HG02759 (cell line): ENCODE measurements at regions not wholly inside any gene's neighbourhood (a gene's known extent, or its start where the extent isn't known, plus 50 kb on each side); places are given as distances from the start of the nearest gene placed in this dataset.

ENCODE experiments used
- ATAC-seq: cut with Tn5 transposase; IDR thresholded peaks from one replicate; pipeline ENCODE4 v1.9.1; 2021; ENCODE audit warnings: mild to moderate bottlenecking, moderate library complexity; ENCODE audit not compliant: unreplicated experiment

- no peak for ATAC-seq
Measured at GRCh38 chr1:81409262-81409661, 391.5 kb upstream of the ADGRL2 start.

- no peak for ATAC-seq
Measured at GRCh38 chr1:81408419-81408818, 392.3 kb upstream of the ADGRL2 start.

- ATAC-seq: no peak
Measured at GRCh38 chr1:81407000-81407821, 393.5 kb upstream of the ADGRL2 start.

GRCh38 chr1:81406292-81406999, 394.3 kb upstream of the ADGRL2 start:
- ATAC-seq: no peak

DNA sequence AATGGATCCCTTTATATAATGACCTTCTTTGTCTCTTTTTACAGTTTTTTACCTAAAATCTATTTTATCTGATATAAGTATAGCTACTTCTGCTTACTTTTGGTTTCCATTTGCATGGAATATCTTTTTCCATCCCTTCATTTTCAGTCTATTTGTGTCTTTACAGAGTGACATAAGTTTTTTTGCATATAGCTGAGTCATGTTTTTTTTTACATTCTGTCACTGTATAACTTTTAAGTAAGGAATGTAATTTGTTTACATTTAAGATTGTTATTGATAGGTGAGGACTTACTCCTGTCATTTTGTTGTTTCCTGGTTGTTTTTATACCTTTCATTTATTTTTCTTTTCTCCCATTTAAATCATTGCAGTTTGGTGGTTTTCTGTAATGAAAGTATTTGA, 402.7 kb upstream of the ADGRL2 start:
- ATAC-seq: no peak

DNA sequence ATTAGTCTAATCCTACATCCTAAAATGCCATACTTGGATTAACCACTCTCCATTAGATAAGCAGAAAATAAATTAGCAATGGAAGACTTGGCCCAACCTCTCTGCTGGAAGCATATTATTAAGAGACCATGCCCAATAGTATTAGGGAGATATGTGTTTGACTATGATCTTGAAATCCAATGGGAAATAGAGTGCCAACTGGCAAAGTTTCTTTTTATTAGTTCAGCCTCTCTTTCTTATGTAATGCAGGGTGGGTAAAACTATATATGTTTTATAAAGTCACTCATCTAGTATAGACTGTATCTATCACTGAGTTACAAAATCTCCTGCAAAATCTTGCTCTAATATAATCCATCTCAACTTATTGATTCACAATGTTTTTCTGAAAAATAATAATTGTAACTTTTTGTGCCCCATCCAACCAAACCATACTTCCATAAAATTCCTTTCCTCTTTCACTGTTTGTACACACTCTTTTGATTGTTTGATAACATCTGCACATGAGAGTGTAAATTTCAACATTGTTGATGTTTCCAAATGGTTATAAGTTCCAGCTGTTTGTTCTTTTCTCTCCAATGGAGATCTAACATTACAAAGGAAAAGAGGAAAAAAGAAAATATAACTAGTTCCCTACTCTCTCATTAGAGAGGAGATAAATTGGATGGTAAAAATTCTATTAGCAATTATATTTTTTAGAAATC, 408.1 kb upstream of the ADGRL2 start:
- ATAC-seq: no peak

- no peak for ATAC-seq
Measured at GRCh38 chr1:81391125-81391828, 409.5 kb upstream of the ADGRL2 start.

- ATAC-seq: no peak
Measured at GRCh38 chr1:81388435-81388834, 412.3 kb upstream of the ADGRL2 start.

- ATAC-seq: no peak
Measured at GRCh38 chr1:81387446-81387845, 413.3 kb upstream of the ADGRL2 start.

DNA sequence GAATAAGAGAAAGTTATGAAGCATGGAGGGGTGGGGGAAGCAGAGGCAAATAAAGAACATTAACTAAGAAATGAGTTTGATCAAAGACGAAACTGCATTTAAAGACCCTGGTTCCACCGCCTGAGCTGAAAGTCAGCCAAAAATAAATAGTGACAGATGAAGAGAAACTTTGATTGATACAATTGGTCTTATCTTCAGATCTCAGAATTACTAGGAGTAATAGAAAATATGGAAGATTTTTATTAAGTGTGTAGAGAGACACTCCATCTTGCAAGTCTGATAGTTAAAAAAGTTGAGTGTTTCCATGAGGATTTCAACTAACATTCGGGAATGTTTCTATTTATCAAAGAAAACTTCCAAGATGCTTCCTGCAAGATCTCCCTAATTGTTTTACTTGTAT, 418.2 kb upstream of the ADGRL2 start:
- ATAC-seq: no peak

DNA sequence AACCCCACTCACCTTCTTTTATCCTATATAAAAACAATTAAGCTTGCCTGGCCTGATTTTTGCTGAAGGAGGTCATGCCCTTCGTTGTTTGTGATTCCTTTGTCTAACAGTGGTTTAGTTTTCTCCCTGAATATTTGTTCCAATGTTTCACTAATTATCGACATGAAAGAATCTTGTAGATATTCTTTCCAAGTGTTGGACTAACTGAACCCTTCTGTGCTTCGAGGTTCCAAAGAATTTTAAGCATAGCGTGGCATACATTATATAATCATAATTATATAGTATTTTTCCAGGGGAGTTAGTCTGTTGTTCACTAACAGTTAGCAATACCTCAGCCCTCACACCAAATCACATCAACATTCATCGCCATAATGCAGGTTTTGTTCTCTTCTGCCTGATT, 418.9 kb upstream of the ADGRL2 start:
- ATAC-seq: no peak

DNA sequence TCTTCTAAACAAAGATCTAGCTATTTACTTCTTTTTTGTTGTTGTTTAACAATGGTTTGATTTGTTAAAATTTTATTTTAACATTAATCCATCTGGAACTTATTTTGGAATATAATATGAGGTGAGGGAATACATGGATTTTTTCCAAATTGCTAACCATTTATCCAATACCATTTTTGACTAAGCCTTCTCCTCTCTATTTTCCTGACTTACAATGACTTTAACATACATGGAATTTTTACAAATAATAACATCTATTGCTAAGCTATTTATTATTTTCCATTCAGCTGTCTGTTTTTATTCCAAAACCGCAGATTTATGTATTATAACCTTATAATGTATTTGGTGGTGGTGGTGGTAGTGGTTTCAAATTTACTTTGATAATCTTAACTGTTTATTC, 420.3 kb upstream of the ADGRL2 start:
- ATAC-seq: no peak

DNA sequence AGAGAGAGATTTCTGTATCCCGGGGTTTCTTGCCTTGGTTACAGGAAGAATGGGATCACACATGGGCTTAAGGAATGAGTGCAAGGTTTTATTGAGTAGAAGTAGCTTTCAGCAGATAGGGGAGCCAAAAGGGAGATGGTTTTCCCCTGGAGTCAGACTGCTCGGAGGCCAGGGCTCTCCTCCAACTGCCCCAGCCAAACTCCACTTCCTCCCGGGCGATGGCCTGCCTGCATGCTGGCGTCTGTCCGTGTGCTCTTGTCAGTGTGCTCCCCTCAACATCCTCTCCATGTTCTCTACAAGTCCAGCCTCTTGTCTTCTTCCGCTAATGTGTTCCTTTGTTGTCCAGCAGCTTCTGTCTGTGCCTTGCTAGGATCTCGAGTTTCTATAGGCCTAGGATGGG, 421.3 kb upstream of the ADGRL2 start:
- no peak for ATAC-seq

GRCh38 chr1:81377406-81377805, 423.3 kb upstream of the ADGRL2 start:
- no peak for ATAC-seq

GRCh38 chr1:81375884-81376548, 424.7 kb upstream of the ADGRL2 start:
- ATAC-seq: no peak

- no peak for ATAC-seq
Measured at GRCh38 chr1:81374481-81374880, 426.3 kb upstream of the ADGRL2 start.

DNA sequence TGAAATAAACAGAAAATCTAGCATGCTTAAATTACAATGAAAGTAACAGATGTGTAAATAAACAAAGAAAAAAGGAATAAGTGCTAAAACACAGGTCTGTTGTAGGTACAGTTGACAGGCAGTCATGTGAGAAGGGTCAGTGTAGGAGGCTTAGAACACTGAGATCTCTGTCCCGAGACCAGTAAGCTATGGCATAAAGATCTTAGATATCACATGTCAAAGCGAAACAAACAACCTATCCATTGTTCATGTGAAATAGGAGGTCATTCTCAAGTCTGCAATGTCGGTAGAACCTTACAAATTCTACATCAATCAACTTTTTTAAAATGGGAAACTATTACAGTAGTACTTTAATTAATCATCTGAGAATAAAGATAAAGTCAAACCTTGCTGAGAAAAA, 428.9 kb upstream of the ADGRL2 start:
- no peak for ATAC-seq

- ATAC-seq: no peak
Measured at GRCh38 chr1:81369833-81370232, 430.9 kb upstream of the ADGRL2 start.

GRCh38 chr1:81366173-81366572, 434.6 kb upstream of the ADGRL2 start:
- no peak for ATAC-seq

- ATAC-seq: no peak
Measured at GRCh38 chr1:81364088-81364487, 436.6 kb upstream of the ADGRL2 start.

DNA sequence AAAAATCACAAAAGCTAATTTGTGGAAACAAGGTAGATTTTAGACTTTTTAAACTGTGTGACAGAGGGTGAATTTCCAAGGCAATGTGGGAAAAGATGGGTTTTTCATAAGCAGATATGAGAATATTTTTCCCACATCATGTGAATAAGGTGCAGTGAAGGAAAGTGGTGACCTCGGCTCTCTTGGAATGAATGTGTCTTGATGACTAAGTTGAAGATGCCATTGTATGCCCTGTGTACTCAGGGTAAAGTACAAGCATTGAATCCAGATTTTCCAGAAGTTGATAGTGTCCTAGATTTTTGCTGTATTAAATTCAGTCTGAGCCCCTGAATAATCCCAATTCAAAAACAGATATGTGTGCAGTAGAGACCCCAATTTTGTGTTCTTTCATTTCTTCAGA, 442.6 kb upstream of the ADGRL2 start:
- ATAC-seq: no peak
